K562 (cell line): ENCODE measurements at regions not wholly inside any gene's neighbourhood (a gene's known extent, or its start where the extent isn't known, plus 50 kb on each side); places are given as distances from the start of the nearest gene placed in this dataset.

ENCODE experiments used
- ATAC-seq: fragments of 200-7000 bp; cut with Tn5 transposase; 3 replicates; pipeline ENCODE4 v1.9.1; 2020; ENCODE audit warnings: moderate library complexity
- BruUV-seq: library from RNA; stranded (reverse); fragments of 400-500 nt; replicated peaks from 2 replicates; lab custom pipeline; 2021; lab: Mats Ljungman, UMichigan
- CTCF ChIA-PET: fragments of 300-600 bp; formaldehyde crosslinking; extraction: SDS; loops from one replicate; lab custom pipeline; 2021; ENCODE audit warnings: low intra/inter-chr PET ratio; lab: Yijun Ruan, JAX
- POLR2A ChIA-PET: fragments of 300-600, 350-650 bp; sonication (Branson Sonifier 250); formaldehyde crosslinking; extraction: SDS; loops from one replicate; lab custom pipeline; 2021; ENCODE audit warnings: antibody characterized with exemption, inconsistent platforms; lab: Yijun Ruan, JAX
- DNase-seq, 4 experiments: peaks; one replicate each; pipeline versions ENCODE4 v3.0.0 to v3.0.0-alpha.2; 2011 to 2018; ENCODE audit warnings: low spot score in 3 of 4, mixed read lengths in 3 of 4; ENCODE audit errors: extremely low read depth in 1 of 4
- FAIRE-seq: peaks from 2 replicates; lab custom pipeline; 2011; peaks lifted over from hg19 to GRCh38; lab: Jason Lieb, UNC
- H2AFZ ChIP-seq: 2 replicates; pipeline ENCODE4 v1.6.0; 2011; ENCODE audit warnings: low read depth, low read length, control low read depth, inconsistent platforms
- H3K27ac ChIP-seq: fragments of 200-600 bp; 3 replicates; pipeline ENCODE4 v1.8.0; 2011; ENCODE audit warnings: low read depth, mild to moderate bottlenecking, control low read depth, inconsistent platforms, low read length, moderate library complexity, mixed read lengths; ENCODE audit errors: extremely low read depth
- H3K27me3 ChIP-seq, 2 experiments: fragments of 300-600 bp in 1 of 2; 2 replicates in 1 of 2; 3 replicates in 1 of 2; pipeline versions ENCODE4 v1.6.0 to v1.8.0; 2011; ENCODE audit warnings: inconsistent platforms in 2 of 2, low read length in 2 of 2, mild to moderate bottlenecking in 1 of 2, mixed read lengths in 1 of 2, moderate library complexity in 1 of 2; ENCODE audit not compliant: control insufficient read depth in 2 of 2, insufficient read depth in 2 of 2
- H3K36me3 ChIP-seq: fragments of 300-600 bp; 3 replicates; pipeline ENCODE4 v1.8.0; 2011; ENCODE audit warnings: mild to moderate bottlenecking, low read length, inconsistent platforms; ENCODE audit not compliant: control insufficient read depth, insufficient read depth
- H3K4me1 ChIP-seq, 2 experiments: fragments of 200-600 bp in 1 of 2; replicated peaks in 1 of 2; 2 replicates in 1 of 2; 3 replicates in 1 of 2; pipeline versions ENCODE4 v1.5.1 to v1.8.0; 2011; ENCODE audit warnings: inconsistent platforms in 2 of 2, low read length in 2 of 2, mild to moderate bottlenecking in 1 of 2, mixed read lengths in 1 of 2, moderate library complexity in 1 of 2; ENCODE audit not compliant: control insufficient read depth in 2 of 2, insufficient read depth in 2 of 2
- H3K4me2 ChIP-seq: 2 replicates; pipeline ENCODE4 v1.6.1; 2011; ENCODE audit warnings: low read length, control low read depth, inconsistent platforms, mixed read lengths; ENCODE audit not compliant: insufficient read depth
- H3K4me3 ChIP-seq: fragments of 200-600 bp; sonication (generic), shearing (Covaris generic); 2 replicates; pipeline ENCODE4 v1.5.1; 2016; ENCODE audit warnings: control low read depth, inconsistent platforms
- H3K79me2 ChIP-seq: fragments of 200-600 bp; 3 replicates; pipeline ENCODE4 v1.8.0; 2011; ENCODE audit warnings: low read length, inconsistent platforms; ENCODE audit not compliant: control insufficient read depth, insufficient read depth
- H3K9ac ChIP-seq, 2 experiments: 2 replicates each; pipeline versions ENCODE4 v1.6.0 to v1.6.1; 2011; ENCODE audit warnings: low read depth in 2 of 2, low read length in 2 of 2, control low read depth in 1 of 2, inconsistent platforms in 1 of 2, mild to moderate bottlenecking in 1 of 2, mixed read lengths in 1 of 2; ENCODE audit not compliant: insufficient read depth in 1 of 2
- H3K9me1 ChIP-seq: one replicate; pipeline ENCODE4 v1.6.0; 2011; ENCODE audit warnings: inconsistent platforms, mild to moderate bottlenecking, low read length, moderate library complexity; ENCODE audit not compliant: control insufficient read depth, insufficient read depth
- H3K9me3 ChIP-seq: replicated peaks from 2 replicates; pipeline ENCODE4 v1.5.1; 2011; ENCODE audit warnings: low read depth, low read length, inconsistent platforms; ENCODE audit not compliant: control insufficient read depth, insufficient read depth
- H4K20me1 ChIP-seq: replicated peaks from 2 replicates; pipeline ENCODE4 v1.6.1; 2011; ENCODE audit warnings: low read length, inconsistent platforms, mixed read lengths; ENCODE audit not compliant: control insufficient read depth, insufficient read depth
- BHLHE40 ChIP-seq: IDR thresholded peaks from 2 replicates; pipeline ENCODE4 v1.6.1; 2011; ENCODE audit warnings: low read length, improper control_type of control experiment
- BRCA1 ChIP-seq, 2 experiments: fragments of 450-650 bp in 1 of 2; sonication (generic) in 1 of 2; formaldehyde crosslinking in 1 of 2; IDR thresholded peaks; 2 replicates each; pipeline versions ENCODE4 v1.5.0 to v1.6.1; 2017 to 2020; ENCODE audit warnings: mild to moderate bottlenecking in 1 of 2, missing genetic modification reagents in 1 of 2
- CBFB ChIP-seq: sonication (generic); formaldehyde crosslinking; IDR thresholded peaks from 2 replicates; pipeline ENCODE4 v1.4.0; 2020; ENCODE audit warnings: mild to moderate bottlenecking, missing genetic modification reagents
- CTCF ChIP-seq, 3 experiments: IDR thresholded peaks in 2 of 3; conservative IDR thresholded peaks in 1 of 3; 2 replicates each; pipeline ENCODE4 v1.5.1; 2011 to 2012; ENCODE audit warnings: low read length in 3 of 3, mild to moderate bottlenecking in 3 of 3, control low read depth in 2 of 3, improper control_type of control experiment in 1 of 3, inconsistent platforms in 1 of 3, low read depth in 1 of 3, mixed read lengths in 1 of 3, moderate library complexity in 1 of 3; ENCODE audit not compliant: insufficient read depth in 2 of 3
- ETV5 ChIP-seq: sonication (generic); formaldehyde crosslinking; IDR thresholded peaks from 2 replicates; pipeline ENCODE4 v1.4.0; 2020; ENCODE audit warnings: low read depth, mild to moderate bottlenecking, missing genetic modification reagents
- JUN ChIP-seq, 2 experiments: sonication (generic) in 1 of 2; formaldehyde crosslinking in 1 of 2; IDR thresholded peaks; 2 replicates each; pipeline versions ENCODE4 v1.6.1 to v1.8.0; 2012 to 2022; ENCODE audit warnings: borderline replicate concordance in 2 of 2, mild to moderate bottlenecking in 2 of 2, improper control_type of control experiment in 1 of 2, low read depth in 1 of 2, low read length in 1 of 2, missing genetic modification reagents in 1 of 2
- JUNB ChIP-seq: fragments of 450-650 bp; formaldehyde crosslinking; conservative IDR thresholded peaks from 2 replicates; pipeline ENCODE4 v1.4.0; 2020; ENCODE audit warnings: mild to moderate bottlenecking
- MITF ChIP-seq: IDR thresholded peaks from 2 replicates; pipeline ENCODE4 v1.6.1; 2014; ENCODE audit warnings: antibody characterized with exemption
- PHF20 ChIP-seq: fragments of 450-650 bp; IDR thresholded peaks from 2 replicates; pipeline ENCODE4 v1.6.1; 2018; ENCODE audit not compliant: partially characterized antibody
- SMARCB1 ChIP-seq: IDR thresholded peaks from 2 replicates; pipeline ENCODE4 v1.6.1; 2011; ENCODE audit warnings: improper control_type of control experiment, low read depth; ENCODE audit not compliant: insufficient read length
- SOX6 ChIP-seq: fragments of 450-650 bp; IDR thresholded peaks from 2 replicates; pipeline ENCODE4 v1.6.1; 2014; ENCODE audit warnings: mild to moderate bottlenecking
- TAL1 ChIP-seq: fragments of 450-650 bp; IDR thresholded peaks from 2 replicates; pipeline ENCODE4 v1.6.1; 2016; ENCODE audit warnings: mild to moderate bottlenecking
- ZNF239 ChIP-seq: fragments of 250-450 bp; sonication (Bioruptor Pico); IDR thresholded peaks from 2 replicates; pipeline ENCODE4 v1.4.0; 2020; ENCODE audit warnings: mild to moderate bottlenecking
- ZNF57 ChIP-seq: fragments of 450-650 bp; formaldehyde crosslinking; IDR thresholded peaks from 2 replicates; pipeline ENCODE4 v1.4.0; 2020; ENCODE audit warnings: mild to moderate bottlenecking, moderate library complexity
- in situ Hi-C: fragments of 300-500 bp; cut with MboI; formaldehyde crosslinking; loops from 4 replicates; pipeline ENCODE4 v1.15.0; 2018; ENCODE audit warnings: inconsistent platforms, mixed read lengths
- intact Hi-C: fragments of 100-400 bp; cut with micrococcal nuclease; formaldehyde crosslinking; loops from 2 replicates; pipeline ENCODE4 v1.14.2; 2022
- TF ChIP-seq, protein P1 (sequence below): sonication (generic); formaldehyde crosslinking; IDR thresholded peaks from 2 replicates; pipeline ENCODE4 v1.8.0; 2022; ENCODE audit warnings: mild to moderate bottlenecking, missing genetic modification reagents, borderline replicate concordance
- TF ChIP-seq, protein P2 (sequence below): sonication (generic); formaldehyde crosslinking; IDR thresholded peaks from 2 replicates; pipeline ENCODE4 v1.8.1; 2023; ENCODE audit warnings: mild to moderate bottlenecking, missing genetic modification reagents, moderate library complexity

DNA sequence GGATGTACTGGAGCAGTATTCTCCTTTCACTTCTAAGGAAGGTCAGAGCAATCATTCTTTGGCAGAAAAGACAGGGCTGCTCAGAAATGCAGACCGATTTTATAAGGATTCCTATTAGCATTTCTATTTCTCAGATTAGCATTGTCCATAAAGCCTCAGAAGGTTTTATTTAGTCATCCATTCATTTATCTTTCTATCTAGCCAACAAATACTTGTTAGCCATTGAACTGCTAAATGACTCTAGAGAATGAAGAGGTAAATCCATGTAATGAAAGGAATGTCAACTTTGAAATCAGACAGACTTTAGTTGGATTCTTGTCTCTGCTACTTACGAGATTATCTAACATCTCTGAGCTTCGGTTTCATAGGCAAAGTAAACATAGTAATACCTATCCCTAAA, 165.2 kb downstream of the SLC25A46 start (continued):
- TF ChIP-seq CTCF (IDR thresholded peaks at IDR 0.05 in 2 of 3, conservative IDR thresholded peaks at IDR 0.05 in 1 of 3; ENCODE audit: insufficient read depth in 2 of 3, low read depth in 1 of 3, low read length in 3 of 3): no peak
- no peak for TF ChIP-seq SMARCB1
- TF ChIP-seq CBFB (CRISPR knock-in tag): no peak
- TF ChIP-seq, protein P1, sequence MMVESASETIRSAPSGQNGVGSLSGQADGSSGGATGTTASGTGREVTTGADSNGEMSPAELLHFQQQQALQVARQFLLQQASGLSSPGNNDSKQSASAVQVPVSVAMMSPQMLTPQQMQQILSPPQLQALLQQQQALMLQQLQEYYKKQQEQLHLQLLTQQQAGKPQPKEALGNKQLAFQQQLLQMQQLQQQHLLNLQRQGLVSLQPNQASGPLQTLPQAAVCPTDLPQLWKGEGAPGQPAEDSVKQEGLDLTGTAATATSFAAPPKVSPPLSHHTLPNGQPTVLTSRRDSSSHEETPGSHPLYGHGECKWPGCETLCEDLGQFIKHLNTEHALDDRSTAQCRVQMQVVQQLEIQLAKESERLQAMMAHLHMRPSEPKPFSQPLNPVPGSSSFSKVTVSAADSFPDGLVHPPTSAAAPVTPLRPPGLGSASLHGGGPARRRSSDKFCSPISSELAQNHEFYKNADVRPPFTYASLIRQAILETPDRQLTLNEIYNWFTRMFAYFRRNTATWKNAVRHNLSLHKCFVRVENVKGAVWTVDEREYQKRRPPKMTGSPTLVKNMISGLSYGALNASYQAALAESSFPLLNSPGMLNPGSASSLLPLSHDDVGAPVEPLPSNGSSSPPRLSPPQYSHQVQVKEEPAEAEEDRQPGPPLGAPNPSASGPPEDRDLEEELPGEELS (CRISPR knock-in tag): no peak
- TF ChIP-seq PHF20: no peak

DNA sequence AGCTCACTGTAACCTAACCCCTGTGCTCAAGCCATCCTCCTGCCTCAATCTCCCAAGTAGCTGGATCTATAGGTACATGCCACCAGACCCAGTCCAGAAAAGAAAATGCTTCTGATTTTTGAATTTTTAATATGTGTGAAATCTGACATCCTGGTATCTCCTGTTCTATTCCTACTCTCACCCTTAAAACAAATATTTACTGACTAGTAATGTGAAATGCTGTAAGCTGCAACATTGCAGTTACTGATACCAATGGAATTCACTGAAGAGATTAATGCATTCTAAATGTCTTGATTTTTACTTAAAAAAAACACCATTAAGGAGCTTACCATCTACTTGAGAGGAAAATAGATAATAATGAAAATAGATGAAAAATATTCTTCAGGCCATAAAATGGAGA, 162.7 kb upstream of the TSLP start:
- Histone ChIP-seq H3K9me3 (no peaks in the 10 kb centered on the region), H3K9ac (no peak overlapping the region), H3K27me3 (no peaks in the 10 kb centered on the region), H3K27ac (no peak overlapping the region), H3K9me1 (no peaks in the 10 kb centered on the region), H3K36me3 (no peaks in the 10 kb centered on the region), H3K4me2 (no peak overlapping the region), H3K4me1 (no peaks in the 10 kb centered on the region), H3K4me3 (no peak overlapping the region), H4K20me1 (no peaks in the 10 kb centered on the region), H2AFZ (no peak overlapping the region), H3K79me2 (no peaks in the 10 kb centered on the region)
- ChIA-PET POLR2A (interaction anchor here (0.6 to 0.7 kb wide), 2 partner anchors 15 to 1107 kb away, joined by 3 read pairs; no protein-coding TSS in a partner anchor), CTCF (no interaction called here)
- no peak for ATAC-seq
- BruUV-seq: no TSS peak
- intact Hi-C loops (no loop called here), in situ Hi-C loops (no loop called here)
- no peak for FAIRE-seq
- DNase-seq: no peak
- no peak for TF ChIP-seq JUNB (CRISPR knock-in tag)
- TF ChIP-seq, protein P2, sequence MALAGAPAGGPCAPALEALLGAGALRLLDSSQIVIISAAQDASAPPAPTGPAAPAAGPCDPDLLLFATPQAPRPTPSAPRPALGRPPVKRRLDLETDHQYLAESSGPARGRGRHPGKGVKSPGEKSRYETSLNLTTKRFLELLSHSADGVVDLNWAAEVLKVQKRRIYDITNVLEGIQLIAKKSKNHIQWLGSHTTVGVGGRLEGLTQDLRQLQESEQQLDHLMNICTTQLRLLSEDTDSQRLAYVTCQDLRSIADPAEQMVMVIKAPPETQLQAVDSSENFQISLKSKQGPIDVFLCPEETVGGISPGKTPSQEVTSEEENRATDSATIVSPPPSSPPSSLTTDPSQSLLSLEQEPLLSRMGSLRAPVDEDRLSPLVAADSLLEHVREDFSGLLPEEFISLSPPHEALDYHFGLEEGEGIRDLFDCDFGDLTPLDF (CRISPR knock-in tag): no peak
- no peak for TF ChIP-seq ZNF239 (CRISPR knock-in tag)
- no peak for TF ChIP-seq ZNF57 (CRISPR knock-in tag)
- TF ChIP-seq BHLHE40: no peak
- no peak for TF ChIP-seq JUN (IDR thresholded peaks at IDR 0.05; ENCODE audit: borderline replicate concordance, low read depth, low read length)
- no peak for TF ChIP-seq JUN (CRISPR knock-in tag; IDR thresholded peaks at IDR 0.05; ENCODE audit: borderline replicate concordance)
- TF ChIP-seq TAL1: no peak
- TF ChIP-seq ETV5: no peak
- TF ChIP-seq MITF: no peak
- no peak for TF ChIP-seq BRCA1 (IDR thresholded peaks at IDR 0.05)
- TF ChIP-seq BRCA1 (CRISPR knock-in tag; IDR thresholded peaks at IDR 0.05): no peak
- TF ChIP-seq SOX6: no peak
